H1 (cell line): ENCODE measurements at regions not wholly inside any gene's neighbourhood (a gene's known extent, or its start where the extent isn't known, plus 50 kb on each side); places are given as distances from the start of the nearest gene placed in this dataset.
A peak's percentile ranks its signal among the peaks of the same experiment; 100 is the strongest.

ENCODE experiments used
- CTCF ChIA-PET: fragments of 300-600 bp; sonication (Branson Sonifier 250); formaldehyde crosslinking; loops from one replicate; lab custom pipeline; 2021; ENCODE audit not compliant: partially characterized antibody; lab: Charles Lee
- POLR2A ChIA-PET: fragments of 300-600 bp; sonication (Branson Sonifier 250); formaldehyde crosslinking; loops from one replicate; lab custom pipeline; 2021; ENCODE audit warnings: inconsistent platforms; ENCODE audit not compliant: partially characterized antibody; lab: Charles Lee
- DNase-seq, 2 experiments: peaks; one replicate each; pipeline versions ENCODE4 v3.0.0 to v3.0.0-alpha.2; 2010 to 2022; ENCODE audit warnings: low spot score in 2 of 2, low read depth in 1 of 2, mixed read lengths in 1 of 2
- FAIRE-seq: peaks from 2 replicates; lab custom pipeline; 2011; peaks lifted over from hg19 to GRCh38; lab: Jason Lieb, UNC
- H2AFZ ChIP-seq: 2 replicates; pipeline ENCODE4 v1.8.1; 2012; ENCODE audit warnings: low read length, inconsistent platforms
- H2AK5ac ChIP-seq: 2 replicates; pipeline ENCODE4 v1.6.1; 2013; ENCODE audit warnings: low read depth, low read length
- H2BK120ac ChIP-seq: replicated peaks from 2 replicates; pipeline ENCODE3; 2013; ENCODE audit warnings: low read depth, low read length, inconsistent platforms
- H2BK12ac ChIP-seq: 2 replicates; pipeline ENCODE4 v1.6.1; 2013; ENCODE audit warnings: low read depth, low read length
- H2BK15ac ChIP-seq: 2 replicates; pipeline ENCODE4 v1.6.1; 2013; ENCODE audit warnings: low read length
- H2BK20ac ChIP-seq: 2 replicates; pipeline ENCODE4 v1.6.1; 2013; ENCODE audit warnings: low read length
- H2BK5ac ChIP-seq: 2 replicates; pipeline ENCODE4 v1.6.1; 2013; ENCODE audit warnings: low read depth, low read length
- H3K14ac ChIP-seq: 2 replicates; pipeline ENCODE4 v1.6.1; 2013; ENCODE audit warnings: inconsistent platforms; ENCODE audit not compliant: insufficient read length
- H3K18ac ChIP-seq: 2 replicates; pipeline ENCODE4 v1.6.1; 2013; ENCODE audit warnings: low read length; ENCODE audit errors: extremely low read depth
- H3K23ac ChIP-seq: 2 replicates; pipeline ENCODE4 v1.6.1; 2013; ENCODE audit warnings: inconsistent platforms; ENCODE audit not compliant: insufficient read length
- H3K23me2 ChIP-seq: 2 replicates; pipeline ENCODE4 v1.6.1; 2013; ENCODE audit warnings: low read depth, low read length
- H3K27ac ChIP-seq: 2 replicates; pipeline ENCODE4 v1.6.1; 2011; ENCODE audit warnings: low read depth, low read length, inconsistent platforms
- H3K27me3 ChIP-seq, 4 experiments: replicated peaks in 1 of 4; 1 replicate in 1 of 4; 2 replicates in 3 of 4; pipeline versions ENCODE4 v1.6.1 to v1.8.1; 2011 to 2013; ENCODE audit warnings: low read length in 3 of 4, mild to moderate bottlenecking in 3 of 4, inconsistent platforms in 2 of 4, mixed read lengths in 2 of 4, moderate library complexity in 1 of 4; ENCODE audit not compliant: control insufficient read depth in 3 of 4, insufficient read depth in 3 of 4; ENCODE audit errors: extremely low read depth in 1 of 4
- H3K36me3 ChIP-seq, 4 experiments: 2 replicates each; pipeline versions ENCODE4 v1.6.1 to v1.8.1; 2011 to 2013; ENCODE audit warnings: mild to moderate bottlenecking in 4 of 4, low read length in 3 of 4, moderate library complexity in 2 of 4, control low read depth in 1 of 4, inconsistent platforms in 1 of 4; ENCODE audit not compliant: insufficient read depth in 4 of 4, control insufficient read depth in 2 of 4
- H3K4ac ChIP-seq: replicated peaks from 2 replicates; pipeline ENCODE3; 2013; ENCODE audit warnings: low read length, low read depth, mixed read lengths, inconsistent platforms; ENCODE audit not compliant: insufficient read length
- H3K4me1 ChIP-seq, 4 experiments: replicated peaks in 1 of 4; 1 replicate in 1 of 4; 2 replicates in 3 of 4; pipeline versions ENCODE4 v1.6.1 to v1.8.1; 2011 to 2013; ENCODE audit warnings: low read length in 3 of 4, inconsistent platforms in 2 of 4, mixed read lengths in 1 of 4; ENCODE audit not compliant: insufficient read depth in 4 of 4, control insufficient read depth in 3 of 4
- H3K4me2 ChIP-seq, 2 experiments: 2 replicates each; pipeline versions ENCODE4 v1.6.1 to v1.8.1; 2011 to 2013; ENCODE audit warnings: low read depth in 2 of 2, low read length in 2 of 2, control low read depth in 1 of 2, inconsistent platforms in 1 of 2, mild to moderate bottlenecking in 1 of 2; ENCODE audit not compliant: insufficient read depth in 1 of 2
- H3K4me3 ChIP-seq, 4 experiments: fragments of 200-600, 300-600 bp in 1 of 4; sonication (generic), shearing (Covaris generic), sonication (Bioruptor Twin) in 1 of 4; 2 replicates each; pipeline versions ENCODE4 v1.5.1 to v1.8.1; 2011 to 2016; ENCODE audit warnings: low read length in 4 of 4, low read depth in 3 of 4, control low read depth in 2 of 4, inconsistent platforms in 2 of 4, mild to moderate bottlenecking in 2 of 4, mixed read lengths in 1 of 4, moderate library complexity in 1 of 4; ENCODE audit not compliant: insufficient read depth in 2 of 4; ENCODE audit errors: extremely low read depth in 1 of 4
- H3K56ac ChIP-seq: replicated peaks from 2 replicates; pipeline ENCODE3; 2013; ENCODE audit warnings: low read depth, mild to moderate bottlenecking, mixed read lengths, low read length, inconsistent platforms; ENCODE audit not compliant: insufficient read length
- H3K79me1 ChIP-seq: 2 replicates; pipeline ENCODE4 v1.6.1; 2013; ENCODE audit warnings: low read depth, low read length, control low read depth
- H3K79me2 ChIP-seq, 2 experiments: 2 replicates each; pipeline versions ENCODE4 v1.6.1 to v1.8.1; 2012 to 2013; ENCODE audit warnings: low read length in 2 of 2, mild to moderate bottlenecking in 2 of 2, inconsistent platforms in 1 of 2; ENCODE audit not compliant: insufficient read depth in 2 of 2, control insufficient read depth in 1 of 2
- H3K9ac ChIP-seq, 4 experiments: replicated peaks in 1 of 4; 1 replicate in 1 of 4; 2 replicates in 3 of 4; pipeline versions ENCODE4 v1.6.1 to v1.8.1; 2011 to 2013; ENCODE audit warnings: low read depth in 3 of 4, low read length in 3 of 4, control low read depth in 2 of 4, mild to moderate bottlenecking in 2 of 4, moderate library complexity in 2 of 4, inconsistent platforms in 1 of 4; ENCODE audit errors: extremely low read depth in 1 of 4
- H3K9me3 ChIP-seq, 2 experiments: 2 replicates each; pipeline versions ENCODE4 v1.6.1 to v1.8.1; 2012 to 2013; ENCODE audit warnings: mild to moderate bottlenecking in 2 of 2, moderate library complexity in 2 of 2, control low read depth in 1 of 2, inconsistent platforms in 1 of 2, low read depth in 1 of 2, low read length in 1 of 2, mixed read lengths in 1 of 2; ENCODE audit not compliant: insufficient read depth in 2 of 2
- H4K20me1 ChIP-seq, 2 experiments: replicated peaks in 1 of 2; 2 replicates each; pipeline versions ENCODE3 to v1.8.1; 2011 to 2013; ENCODE audit warnings: inconsistent platforms in 2 of 2, low read length in 2 of 2, mild to moderate bottlenecking in 1 of 2; ENCODE audit not compliant: insufficient read depth in 2 of 2, control insufficient read depth in 1 of 2
- H4K5ac ChIP-seq: 2 replicates; pipeline ENCODE4 v1.6.1; 2013; ENCODE audit warnings: low read length, low read depth, mixed read lengths, inconsistent platforms; ENCODE audit not compliant: insufficient read length
- H4K8ac ChIP-seq: 2 replicates; pipeline ENCODE4 v1.8.0; 2013; ENCODE audit warnings: mild to moderate bottlenecking, moderate library complexity, low read length, inconsistent platforms; ENCODE audit not compliant: insufficient read depth; ENCODE audit errors: extremely low read depth
- H4K91ac ChIP-seq: replicated peaks from 2 replicates; pipeline ENCODE3; 2013; ENCODE audit warnings: low read length, mixed read lengths, inconsistent platforms; ENCODE audit not compliant: insufficient read length
- EZH2 ChIP-seq: fragments of 200-600 bp; sonication (generic); IDR thresholded peaks from 2 replicates; pipeline ENCODE4 v1.7.1; 2012; ENCODE audit warnings: low read depth, mild to moderate bottlenecking, moderate library complexity, low read length, inconsistent platforms; ENCODE audit not compliant: severe bottlenecking
- GABPA ChIP-seq: IDR thresholded peaks from 2 replicates; pipeline ENCODE4 v1.6.1; 2011; ENCODE audit warnings: mild to moderate bottlenecking, low read length, moderate library complexity, borderline replicate concordance; ENCODE audit not compliant: insufficient read depth
- POU5F1 ChIP-seq: IDR thresholded peaks from 2 replicates; pipeline ENCODE4 v1.6.1; 2011; ENCODE audit warnings: low read depth, mild to moderate bottlenecking, low read length, moderate library complexity
- RAD21 ChIP-seq, 2 experiments: IDR thresholded peaks in 1 of 2; conservative IDR thresholded peaks in 1 of 2; 2 replicates each; pipeline ENCODE4 v1.6.1; 2011; ENCODE audit warnings: low read depth in 2 of 2, low read length in 2 of 2, improper control_type of control experiment in 1 of 2, inconsistent platforms in 1 of 2, mild to moderate bottlenecking in 1 of 2, moderate library complexity in 1 of 2
- SIN3A ChIP-seq, 2 experiments: IDR thresholded peaks in 1 of 2; conservative IDR thresholded peaks in 1 of 2; 2 replicates each; pipeline ENCODE4 v1.6.1; 2011 to 2012; ENCODE audit warnings: low read length in 2 of 2, improper control_type of control experiment in 1 of 2, low read depth in 1 of 2, mild to moderate bottlenecking in 1 of 2
- USF2 ChIP-seq: IDR thresholded peaks from 2 replicates; pipeline ENCODE4 v1.6.1; 2011; ENCODE audit warnings: low read length, improper control_type of control experiment
- WGBS, 2 experiments: shearing (Covaris generic) in 1 of 2; methylation state at CpG; one replicate each; pipeline versions ENCODE4 v1.1.6 to v1.1.7; 2013 to 2015; ENCODE audit warnings: low lambda C conversion rate in 2 of 2, mixed read lengths in 2 of 2, inconsistent platforms in 1 of 2, low coverage in 1 of 2, missing lambda C conversion rate in 1 of 2; ENCODE audit not compliant: insufficient replicate concordance in 2 of 2, insufficient coverage in 1 of 2, insufficient read length in 1 of 2; ENCODE audit errors: extremely low coverage in 1 of 2, missing lambda C conversion rate in 1 of 2; 5-methylcytosine and 5-hydroxymethylcytosine counted together

GRCh38 chr20:55354720-55355119 lies 650.6 kb downstream of the CBLN4 start:
- peaks cover 0 to 2% of the 10 kb centered on the region in 2 experiments; a peak in 1 of 4 replicates for H3K9me3 ChIP-seq
- POLR2A ChIA-PET: no interaction called here
- no peaks in the 10 kb centered on the region for H3K79me2 ChIP-seq
- no peak overlapping the region for H2BK15ac ChIP-seq
- H3K79me1 ChIP-seq: no peaks in the 10 kb centered on the region
- no peaks in the 10 kb centered on the region for H3K27me3 ChIP-seq
- H4K20me1 ChIP-seq: no peaks in the 10 kb centered on the region
- no peak for DNase-seq
- no peaks in the 10 kb centered on the region for H3K36me3 ChIP-seq
- no peak overlapping the region for H2BK12ac ChIP-seq
- peaks cover 0 to 3% (median 0%) of the 10 kb centered on the region in 4 experiments; a peak in 2 of 7 replicates for H3K4me1 ChIP-seq
- no peak overlapping the region for H3K27ac ChIP-seq
- H2BK20ac ChIP-seq: no peak overlapping the region
- no peak overlapping the region for H3K4ac ChIP-seq
- H3K9ac ChIP-seq: no peak overlapping the region
- peak overlapping the region; percentile 64 for H2AFZ ChIP-seq
- H3K4me3 ChIP-seq: no peak overlapping the region
- H3K14ac ChIP-seq: no peak overlapping the region
- no peak overlapping the region for H2AK5ac ChIP-seq
- no peak overlapping the region for H3K4me2 ChIP-seq
- H3K23ac ChIP-seq: no peak overlapping the region
- no peaks in the 10 kb centered on the region for H3K23me2 ChIP-seq
- 84% methylated on average over 3 of the region's 3 CpGs; no CpG with 5 or more reads in 1 of the 2 experiments for WGBS, 2 experiments
- no peak overlapping the region for H3K56ac ChIP-seq
- no peak for FAIRE-seq
- no peak for TF ChIP-seq EZH2
- no peak for TF ChIP-seq POU5F1
- no peak for TF ChIP-seq USF2
- TF ChIP-seq RAD21 (IDR thresholded peaks at IDR 0.05 in 1 of 2, conservative IDR thresholded peaks at IDR 0.05 in 1 of 2; ENCODE audit: low read depth in 2 of 2, low read length in 2 of 2): peak; percentile 15 to 22; a peak in 2 of 4 replicates
- TF ChIP-seq SIN3A (conservative IDR thresholded peaks at IDR 0.05 in 1 of 2, IDR thresholded peaks at IDR 0.05 in 1 of 2; ENCODE audit: low read depth in 1 of 2, low read length in 2 of 2): no peak
- TF ChIP-seq GABPA: no peak
- H3K18ac ChIP-seq: no peak overlapping the region
- no peak overlapping the region for H4K5ac ChIP-seq
- H2BK120ac ChIP-seq: no peak overlapping the region
- H2BK5ac ChIP-seq: no peak overlapping the region
- CTCF ChIA-PET: no interaction called here
- H4K8ac ChIP-seq: peak overlapping the region; percentile 69; the same call in 1 of the 2 replicates
- no peak overlapping the region for H4K91ac ChIP-seq
